Activated naive CD4-positive, alpha-beta T cell treated with anti-CD3 and anti-CD28 coated beads for 36 hours (primary cell): ENCODE measurements at regions not wholly inside any gene's neighbourhood (a gene's known extent, or its start where the extent isn't known, plus 50 kb on each side); places are given as distances from the start of the nearest gene placed in this dataset.

Experiments used
- CTCF ChIA-PET: fragments of 350-600 bp; sonication (Branson Sonifier 250); formaldehyde crosslinking; loops from one replicate; lab custom pipeline; 2021; ENCODE audit warnings: antibody characterized with exemption; lab: Charles Lee
- DNase-seq: peaks from one replicate; pipeline ENCODE4 v3.0.0-alpha.2; 2020
- H3K27ac Mint-ChIP-seq: one replicate; pipeline ENCODE4 v1.8.0; 2021; ENCODE audit warnings: mild to moderate bottlenecking, mixed read lengths
- H3K27me3 Mint-ChIP-seq: one replicate; pipeline ENCODE4 v1.8.0; 2021; ENCODE audit warnings: low read depth, mixed read lengths
- H3K36me3 Mint-ChIP-seq: one replicate; pipeline ENCODE4 v1.8.0; 2021; ENCODE audit warnings: low read depth, mixed read lengths
- H3K4me1 Mint-ChIP-seq: one replicate; pipeline ENCODE4 v1.8.0; 2021; ENCODE audit warnings: low read depth, mixed read lengths
- H3K4me3 Mint-ChIP-seq: one replicate; pipeline ENCODE4 v1.8.0; 2021; ENCODE audit warnings: mild to moderate bottlenecking, moderate library complexity, mixed read lengths
- H3K9me3 Mint-ChIP-seq: one replicate; pipeline ENCODE4 v1.8.0; 2021; ENCODE audit warnings: mixed read lengths
- intact Hi-C: fragments of 100-400 bp; cut with micrococcal nuclease; formaldehyde crosslinking; loops from one replicate; pipeline ENCODE4 v1.15.1; 2023

DNA sequence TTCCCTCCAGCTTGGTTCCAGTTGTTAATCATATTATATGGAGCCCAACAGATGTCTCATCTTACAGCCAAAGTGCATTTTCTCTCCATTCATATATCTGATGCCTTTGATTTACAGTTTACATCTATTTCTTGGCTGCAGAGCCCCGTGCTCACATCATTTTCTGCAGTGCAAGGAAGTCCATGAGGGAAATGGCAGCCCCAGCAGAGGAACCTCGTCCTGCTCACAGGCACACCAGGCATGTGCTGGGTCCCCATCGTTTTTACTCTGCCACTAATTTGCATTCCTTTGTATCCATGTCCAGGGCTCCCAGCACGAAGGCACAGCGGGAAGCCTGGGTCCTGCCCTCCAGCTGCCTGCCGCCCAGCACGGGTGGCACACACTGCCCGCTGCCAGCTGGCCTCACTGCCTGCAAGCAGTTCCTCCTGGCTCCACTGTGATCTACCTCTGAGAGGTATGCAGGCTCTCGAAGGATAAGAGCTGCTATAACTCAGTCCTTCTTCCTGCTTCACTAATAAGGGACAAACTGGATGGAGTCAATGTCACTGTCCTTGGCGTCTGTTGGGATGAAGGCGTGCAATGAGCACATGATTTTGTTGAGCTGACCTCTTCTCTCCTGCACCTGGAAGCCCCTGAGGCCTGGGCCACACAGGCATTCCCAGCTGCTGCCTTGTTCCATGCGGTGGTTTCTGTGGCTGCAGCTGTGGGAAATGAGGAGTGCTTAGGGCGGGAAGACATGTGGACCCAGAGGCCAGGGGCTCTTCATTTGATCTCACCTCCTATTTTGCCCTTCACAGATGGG is 583.6 kb upstream of the MGMT start:
- CTCF ChIA-PET = no interaction called here
- Mint-ChIP-seq H3K4me1 (no peaks in the 10 kb centered on the region), H3K4me3 (no peak overlapping the region), H3K27ac (no peak overlapping the region), H3K36me3 (peaks cover 2% of the 10 kb centered on the region), H3K27me3 (no peaks in the 10 kb centered on the region), H3K9me3 (peaks cover 2% of the 10 kb centered on the region)
- no peak for DNase-seq
- intact Hi-C loops = no loop called here

DNA sequence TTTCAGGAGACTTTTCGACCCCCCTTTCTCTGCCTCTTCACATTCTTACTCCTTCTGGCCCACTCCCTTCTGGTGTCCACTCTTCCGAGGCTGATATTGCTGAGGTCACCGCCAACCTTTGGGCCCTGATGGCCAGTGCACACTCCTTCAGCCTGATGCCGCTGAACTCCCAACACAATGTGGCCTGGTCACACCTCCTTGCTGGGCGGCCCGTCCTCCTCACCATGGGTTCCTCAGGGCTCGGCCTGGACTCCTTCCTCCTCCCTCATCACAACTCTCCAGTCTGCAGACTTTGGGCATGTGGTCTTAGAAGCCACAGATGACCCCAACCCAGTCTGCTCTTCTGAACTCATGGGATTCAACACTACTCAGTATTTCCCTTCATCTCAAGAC is 583.0 kb upstream of the MGMT start:
- Mint-ChIP-seq H3K27me3 (no peaks in the 10 kb centered on the region), H3K36me3 (peaks cover 2% of the 10 kb centered on the region), H3K9me3 (peaks cover 4% of the 10 kb centered on the region), H3K4me3 (no peak overlapping the region), H3K27ac (no peak overlapping the region), H3K4me1 (no peaks in the 10 kb centered on the region)
- CTCF ChIA-PET = no interaction called here
- intact Hi-C loops = no loop called here
- DNase-seq = no peak

DNA sequence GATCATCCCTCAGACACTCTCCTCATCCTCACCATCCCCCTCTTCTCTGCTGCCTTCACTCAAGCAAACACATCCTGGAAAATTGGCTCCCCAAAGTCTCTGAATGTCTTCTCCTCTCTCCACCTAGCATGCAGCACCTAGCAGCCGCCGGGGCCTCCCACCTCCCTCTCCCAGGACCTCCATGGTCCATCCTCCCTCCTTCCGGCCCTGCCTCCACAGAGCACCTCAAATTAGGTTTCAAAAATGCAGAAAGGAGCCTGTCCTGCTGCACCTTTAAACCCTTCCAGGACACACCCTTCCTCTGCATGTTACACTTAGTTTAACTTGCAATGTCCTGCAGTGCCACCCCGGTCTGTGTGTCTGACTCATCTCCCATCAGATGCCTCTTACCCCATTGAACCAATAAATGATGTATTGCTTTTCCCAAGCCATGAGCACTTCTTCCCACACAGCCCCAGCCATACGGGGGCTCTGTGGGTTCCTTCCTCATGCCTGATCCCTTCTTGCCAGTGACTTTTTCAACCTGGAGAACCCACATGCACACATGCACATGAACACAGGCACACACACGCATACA is 582.5 kb upstream of the MGMT start:
- intact Hi-C loops = no loop called here
- Mint-ChIP-seq H3K27me3 (no peaks in the 10 kb centered on the region), H3K4me1 (no peaks in the 10 kb centered on the region), H3K36me3 (peaks cover 2% of the 10 kb centered on the region), H3K27ac (no peak overlapping the region), H3K9me3 (peaks cover 4% of the 10 kb centered on the region), H3K4me3 (no peak overlapping the region)
- CTCF ChIA-PET = no interaction called here
- DNase-seq = no peak

DNA sequence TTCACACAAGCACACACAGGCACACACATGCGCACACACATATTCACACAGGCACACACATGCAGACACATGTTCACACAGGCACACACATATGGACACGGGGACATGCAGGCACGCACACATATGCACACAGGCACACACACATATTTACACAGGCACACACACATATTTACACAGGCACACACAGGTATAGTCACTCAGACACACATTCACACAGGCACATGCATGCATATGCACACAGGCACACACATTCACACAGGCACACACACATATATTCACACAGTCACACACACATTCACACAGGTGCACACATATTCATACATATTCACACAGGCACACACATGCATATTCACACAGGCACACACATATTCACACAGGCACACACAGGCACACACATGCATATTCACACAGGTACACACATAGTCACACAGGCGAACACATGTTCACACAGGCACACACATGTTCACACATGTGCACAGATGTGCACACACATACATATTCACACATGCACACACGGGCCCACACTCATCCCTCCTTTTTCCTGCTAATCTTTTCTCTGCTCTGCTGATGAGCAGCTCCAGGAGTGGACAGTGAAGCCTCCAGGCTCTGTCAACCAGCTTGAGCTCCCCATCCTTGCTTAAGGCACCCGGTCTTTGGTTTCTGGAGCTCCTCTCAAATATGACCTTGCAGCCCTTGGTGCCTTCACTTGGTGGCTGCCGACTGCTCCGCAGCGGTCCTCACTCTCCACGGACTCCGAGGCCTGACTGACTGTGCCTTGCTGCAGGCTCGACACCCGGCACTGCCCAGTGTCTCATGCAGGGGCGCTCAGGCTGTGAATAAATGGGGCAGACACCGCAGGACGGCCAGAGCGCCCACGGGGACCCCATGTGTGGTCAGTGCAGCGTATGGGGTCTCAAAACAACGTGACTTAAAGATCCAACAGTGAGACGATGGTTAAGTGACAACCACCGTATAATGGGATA is 581.2 kb upstream of the MGMT start:
- H3K36me3 Mint-ChIP-seq = peaks cover 2% of the 10 kb centered on the region
- no peak overlapping the region for H3K4me3 Mint-ChIP-seq
- H3K27ac Mint-ChIP-seq = no peak overlapping the region
- H3K27me3 Mint-ChIP-seq = peaks cover 2% of the 10 kb centered on the region
- DNase-seq = no peak
- no peaks in the 10 kb centered on the region for H3K4me1 Mint-ChIP-seq
- H3K9me3 Mint-ChIP-seq = peaks cover 7% of the 10 kb centered on the region
- intact Hi-C loops = no loop called here
- CTCF ChIA-PET = no interaction called here

DNA sequence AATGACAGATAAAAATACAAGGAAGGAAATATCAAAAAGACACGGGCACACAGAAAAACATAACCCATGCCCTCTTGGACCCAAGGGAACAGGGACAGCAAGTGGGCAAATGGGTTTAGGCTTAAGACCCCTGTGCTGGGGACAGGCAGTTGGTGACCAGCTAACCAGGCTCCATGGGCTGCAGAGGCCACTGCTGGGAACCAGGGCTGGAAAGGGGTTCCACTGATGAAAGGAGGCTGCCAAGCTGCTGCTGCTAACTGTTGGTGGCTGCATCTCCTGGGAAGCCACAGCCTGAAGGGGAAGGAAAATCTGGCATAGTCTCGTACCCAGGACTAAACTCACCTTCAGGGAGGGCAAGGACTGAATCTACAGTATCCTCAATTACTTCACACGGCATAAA is 579.2 kb upstream of the MGMT start:
- Mint-ChIP-seq H3K27me3 (peaks cover 2% of the 10 kb centered on the region), H3K4me1 (no peaks in the 10 kb centered on the region), H3K36me3 (peaks cover 2% of the 10 kb centered on the region), H3K27ac (no peak overlapping the region), H3K4me3 (no peak overlapping the region), H3K9me3 (peaks cover 8% of the 10 kb centered on the region)
- CTCF ChIA-PET = no interaction called here
- intact Hi-C loops = no loop called here
- no peak for DNase-seq

DNA sequence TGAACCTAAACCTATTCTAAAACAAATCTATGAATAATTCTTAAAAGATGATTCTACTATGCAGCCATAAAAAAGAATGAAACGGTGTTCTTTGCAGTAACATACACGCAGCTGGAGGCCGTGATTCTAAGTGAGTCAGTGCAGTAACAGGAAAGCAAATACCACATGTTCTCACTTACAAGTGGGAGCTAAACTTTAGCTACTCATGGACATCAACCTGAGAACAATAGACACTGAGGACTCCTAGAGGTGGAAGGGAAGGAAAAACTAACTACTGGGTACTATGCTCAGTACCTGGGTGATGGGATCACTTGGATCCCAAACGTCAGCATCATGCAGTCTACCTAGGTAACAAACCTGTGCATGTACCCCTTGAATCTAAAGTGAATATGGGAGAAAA is 575.0 kb upstream of the MGMT start:
- CTCF ChIA-PET = no interaction called here
- Mint-ChIP-seq H3K9me3 (peaks cover 8% of the 10 kb centered on the region), H3K27me3 (peaks cover 4% of the 10 kb centered on the region), H3K4me1 (no peaks in the 10 kb centered on the region), H3K27ac (no peak overlapping the region), H3K36me3 (peaks cover 2% of the 10 kb centered on the region), H3K4me3 (no peak overlapping the region)
- DNase-seq = no peak
- intact Hi-C loops = no loop called here

DNA sequence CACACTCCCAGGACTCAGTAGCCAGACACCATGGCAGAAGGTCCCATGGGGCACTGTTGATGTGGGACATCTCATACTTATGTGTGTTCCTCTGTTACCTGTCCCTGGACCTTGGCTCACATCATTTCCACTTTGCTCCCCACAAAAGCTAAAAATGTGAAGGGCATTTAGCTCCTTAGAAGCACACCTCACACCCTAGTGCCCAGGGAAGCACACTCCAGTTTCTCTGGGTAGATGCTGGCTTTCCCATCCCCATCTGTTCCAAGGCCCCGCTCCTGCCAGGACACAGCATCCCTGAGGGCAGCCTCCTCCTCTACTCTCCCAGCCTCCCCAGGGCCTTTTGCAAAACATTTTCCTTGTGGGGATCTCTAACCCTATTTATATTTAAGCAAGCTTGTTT is 572.4 kb upstream of the MGMT start:
- no peaks in the 10 kb centered on the region for H3K4me1 Mint-ChIP-seq
- intact Hi-C loops = no loop called here
- H3K9me3 Mint-ChIP-seq = peaks cover 3% of the 10 kb centered on the region
- H3K27me3 Mint-ChIP-seq = peaks cover 4% of the 10 kb centered on the region
- DNase-seq = no peak
- H3K36me3 Mint-ChIP-seq = no peaks in the 10 kb centered on the region
- CTCF ChIA-PET = interaction anchor here (0.8 kb wide), 1 partner anchor 82 kb away, joined by 3 read pairs; no protein-coding TSS in a partner anchor
- H3K4me3 Mint-ChIP-seq = no peak overlapping the region
- no peak overlapping the region for H3K27ac Mint-ChIP-seq

DNA sequence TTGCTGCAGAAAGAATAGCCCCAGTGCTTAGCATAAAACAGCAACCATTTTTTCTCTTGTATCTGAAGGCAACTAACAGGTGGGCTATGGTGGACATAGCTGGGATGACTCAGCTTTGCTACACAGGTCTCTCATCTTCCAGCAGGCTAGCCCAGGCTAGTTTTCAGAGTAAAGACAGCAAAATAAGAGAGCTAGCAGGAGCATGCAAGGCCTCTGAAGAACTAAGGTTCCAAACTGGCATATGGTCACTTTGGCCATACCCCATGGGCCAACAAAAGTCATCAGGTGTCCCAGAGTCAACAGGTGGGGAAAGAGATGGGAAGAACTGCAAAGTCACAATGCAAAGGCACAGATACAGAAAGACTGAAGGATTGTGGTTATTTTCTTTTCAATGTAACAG is 571.6 kb upstream of the MGMT start:
- H3K4me3 Mint-ChIP-seq = no peak overlapping the region
- intact Hi-C loops = no loop called here
- CTCF ChIA-PET = no interaction called here

DNA sequence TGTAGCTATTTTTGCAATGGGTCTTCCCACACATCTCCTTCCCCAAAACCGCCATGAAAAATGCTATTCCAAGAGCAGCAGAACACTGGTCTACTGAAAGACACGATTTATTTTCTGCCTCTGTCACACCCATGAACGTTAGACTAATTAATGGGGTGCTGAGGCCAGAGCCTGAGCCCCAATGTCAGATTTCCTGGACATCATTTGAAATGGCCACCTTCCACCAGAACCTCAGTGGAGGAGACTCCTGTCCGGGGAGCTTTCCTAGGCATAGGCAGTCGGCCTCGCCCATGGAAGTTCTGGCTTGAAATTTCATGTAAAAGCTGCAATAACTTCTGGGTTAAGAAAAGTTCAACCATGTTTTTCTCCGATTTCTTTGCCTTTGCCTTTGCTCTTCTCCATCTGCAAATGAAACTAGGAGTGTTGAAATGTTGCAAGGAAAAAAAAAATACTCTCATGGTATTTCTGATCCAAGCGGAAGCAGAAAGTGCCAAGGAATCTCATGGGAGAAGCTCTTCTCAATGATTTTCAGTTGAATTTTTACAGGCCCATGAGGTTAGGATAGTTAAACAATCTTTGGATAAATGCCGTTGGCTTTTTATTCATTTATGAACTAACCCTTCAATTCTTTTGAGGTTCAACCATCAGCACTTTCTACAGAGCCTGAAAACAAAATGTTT is 570.8 kb upstream of the MGMT start:
- CTCF ChIA-PET = no interaction called here
- Mint-ChIP-seq H3K9me3 (no peaks in the 10 kb centered on the region), H3K4me1 (no peaks in the 10 kb centered on the region), H3K4me3 (no peak overlapping the region), H3K27me3 (peaks cover 2% of the 10 kb centered on the region), H3K27ac (no peak overlapping the region), H3K36me3 (no peaks in the 10 kb centered on the region)
- intact Hi-C loops = no loop called here
- no peak for DNase-seq

More for the DNA sequence above, 571.6 kb upstream of the MGMT start:
- Mint-ChIP-seq H3K27ac (no peak overlapping the region), H3K36me3 (no peaks in the 10 kb centered on the region), H3K9me3 (peaks cover 3% of the 10 kb centered on the region), H3K4me1 (no peaks in the 10 kb centered on the region), H3K27me3 (peaks cover 2% of the 10 kb centered on the region)
- DNase-seq = no peak

DNA sequence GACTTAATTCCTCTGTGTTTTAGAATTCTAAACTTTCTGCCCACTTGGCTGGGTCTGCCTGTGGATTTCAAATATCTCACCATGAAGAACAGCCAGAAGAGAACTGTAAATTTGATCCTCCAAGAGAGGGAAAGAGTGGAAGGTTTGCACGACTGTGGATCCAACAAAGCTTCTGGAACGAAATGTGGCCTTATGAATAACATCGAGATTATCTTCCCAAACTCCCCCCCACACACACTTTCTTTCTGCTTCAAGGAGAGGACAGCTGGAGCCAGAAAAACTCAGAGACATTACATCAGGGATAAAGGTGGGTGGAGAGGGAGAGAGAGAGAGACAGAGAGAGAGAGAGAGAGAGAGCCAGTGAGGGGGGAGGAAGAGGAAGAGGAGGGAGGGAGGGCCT is 570.1 kb upstream of the MGMT start:
- CTCF ChIA-PET = no interaction called here
- no peak for DNase-seq
- Mint-ChIP-seq H3K4me1 (no peaks in the 10 kb centered on the region), H3K36me3 (no peaks in the 10 kb centered on the region), H3K9me3 (no peaks in the 10 kb centered on the region), H3K4me3 (no peak overlapping the region), H3K27me3 (peaks cover 2% of the 10 kb centered on the region), H3K27ac (no peak overlapping the region)
- intact Hi-C loops = no loop called here

DNA sequence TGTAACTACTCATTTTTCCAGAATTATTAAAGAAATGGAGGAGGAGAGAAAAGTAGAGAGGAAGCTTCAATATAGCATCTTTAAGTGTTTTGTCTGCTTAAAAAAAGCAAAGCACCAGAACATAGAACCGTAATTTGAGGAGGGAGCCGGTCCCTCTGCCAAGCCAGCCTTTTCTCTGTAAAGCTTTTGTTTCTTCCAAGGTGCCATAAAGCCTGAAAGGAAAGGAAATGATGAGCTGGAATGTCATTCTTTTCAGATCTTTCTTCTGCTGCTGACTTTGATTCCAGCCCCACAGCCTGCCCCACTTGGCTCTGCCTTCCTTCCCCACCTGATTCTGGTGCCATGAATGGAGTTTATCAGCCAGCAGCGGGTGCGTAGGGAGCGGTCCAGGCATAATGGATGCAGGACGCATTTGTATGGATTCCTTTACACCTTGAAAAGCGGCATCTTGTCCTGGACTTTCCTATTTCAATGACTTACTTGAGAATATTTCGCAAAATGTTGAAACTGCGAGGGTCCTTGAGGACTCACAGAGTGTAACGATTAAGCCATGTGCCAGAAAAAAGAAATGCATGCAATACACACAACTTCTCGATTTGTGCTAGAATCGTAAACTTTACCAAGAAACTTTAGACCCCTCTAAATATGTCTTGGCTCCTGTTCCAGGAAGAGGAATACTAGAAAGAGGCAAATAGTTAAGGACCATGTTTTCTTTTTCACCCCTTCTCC is 569.5 kb upstream of the MGMT start:
- Mint-ChIP-seq H3K4me3 (no peak overlapping the region), H3K4me1 (no peaks in the 10 kb centered on the region), H3K9me3 (no peaks in the 10 kb centered on the region), H3K27ac (no peak overlapping the region), H3K27me3 (peaks cover 2% of the 10 kb centered on the region), H3K36me3 (no peaks in the 10 kb centered on the region)
- CTCF ChIA-PET = no interaction called here
- no peak for DNase-seq
- intact Hi-C loops = no loop called here
